ENCODE measurements at regions not wholly inside any gene's neighbourhood (a gene's known extent, or its start where the extent isn't known, plus 50 kb on each side); places are given as distances from the start of the nearest gene placed in this dataset.

DNA sequence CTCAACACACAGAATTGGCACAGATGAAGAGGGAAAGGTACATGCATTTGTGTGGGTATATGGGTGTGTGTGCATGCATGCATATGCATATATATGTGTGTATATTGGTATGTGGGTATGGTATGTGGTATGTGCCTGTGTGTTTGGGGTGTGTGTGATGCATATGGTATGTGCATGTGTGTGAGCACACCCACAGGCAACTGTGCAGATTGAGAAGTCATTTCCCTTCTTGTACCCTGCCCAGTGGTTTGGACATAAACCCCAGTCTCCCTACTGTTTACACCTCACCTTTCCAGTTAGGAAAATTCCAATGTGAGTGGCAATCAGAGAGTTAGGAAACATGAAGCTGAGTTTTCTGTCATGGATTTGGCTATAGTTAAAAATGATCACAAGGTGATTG lies 178.0 kb downstream of the NXNL2 start:
- H3K79me2 ChIP-seq (ENCODE audit: control insufficient read depth, insufficient read depth, low read length), result no peaks in the 10 kb centered on the region
- no peak overlapping the region for H2AFZ ChIP-seq (ENCODE audit: low read depth, low read length)
- H3K4me1 ChIP-seq (ENCODE audit: control insufficient read depth, extremely low read depth, insufficient read depth, low read length), result no peaks in the 10 kb centered on the region
- no peaks in the 10 kb centered on the region for H4K20me1 ChIP-seq (replicated peaks; ENCODE audit: control insufficient read depth, extremely low read depth, insufficient read depth, low read length)
- no peaks in the 10 kb centered on the region for H3K36me3 ChIP-seq (ENCODE audit: control insufficient read depth in 2 of 2, extremely low read depth in 1 of 2, insufficient read depth in 2 of 2, low read length in 2 of 2)
- DNase-seq (ENCODE audit: low read depth, low spot score) (no peak), FAIRE-seq (no peak)
- ChIA-PET POLR2A (no interaction called here), CTCF (interaction anchor here (1.4 kb wide), 1 partner anchor 288 kb away, joined by 3 read pairs; no protein-coding TSS in a partner anchor)
- intact Hi-C loops (cut with micrococcal nuclease), result no loop called here
- BruUV-seq (replicated peaks), result no TSS peak
- H3K4me2 ChIP-seq (ENCODE audit: insufficient read depth, low read length), result no peak overlapping the region
- no peak overlapping the region for H3K4me3 ChIP-seq (replicated peaks in 1 of 3; ENCODE audit: insufficient read depth in 1 of 3, low read depth in 1 of 3, low read length in 3 of 3)
- H3K9ac ChIP-seq (replicated peaks; ENCODE audit: extremely low read depth, insufficient read depth, low read length), result no peak overlapping the region
- H3K27ac ChIP-seq (ENCODE audit: insufficient read depth, low read depth, low read length), result no peak overlapping the region
- no peak for TF ChIP-seq EZH2 (IDR thresholded peaks at IDR 0.05; ENCODE audit: borderline replicate concordance, low read depth, low read length, severe bottlenecking)
- TF ChIP-seq MYC (IDR thresholded peaks at IDR 0.05; ENCODE audit: low read depth, low read length), result no peak
- no peak for TF ChIP-seq FOS (IDR thresholded peaks at IDR 0.05; ENCODE audit: borderline replicate concordance, insufficient read depth, low read length)
- TF ChIP-seq GATA2 (IDR thresholded peaks at IDR 0.05; ENCODE audit: insufficient read depth, insufficient read length, low read depth, low read length), result no peak
- TF ChIP-seq JUN (IDR thresholded peaks at IDR 0.05; ENCODE audit: borderline replicate concordance, insufficient read depth, insufficient read length, low read depth), result no peak
- TF ChIP-seq, protein P1, sequence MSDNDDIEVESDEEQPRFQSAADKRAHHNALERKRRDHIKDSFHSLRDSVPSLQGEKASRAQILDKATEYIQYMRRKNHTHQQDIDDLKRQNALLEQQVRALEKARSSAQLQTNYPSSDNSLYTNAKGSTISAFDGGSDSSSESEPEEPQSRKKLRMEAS (IDR thresholded peaks at IDR 0.05; ENCODE audit: insufficient read depth, insufficient read length), result no peak
- H3K9me3 ChIP-seq (replicated peaks; ENCODE audit: control insufficient read depth, insufficient read depth, low read length), result no peaks in the 10 kb centered on the region
- H3K27me3 ChIP-seq (ENCODE audit: control insufficient read depth in 2 of 2, insufficient read depth in 2 of 2, low read length in 2 of 2), result no peaks in the 10 kb centered on the region
- dilution Hi-C loops (cut with MboI; ENCODE audit: extremely low pct_ligation_motif_present, low sequenced_read_pairs), result no loop called here
- no peaks in the 10 kb centered on the region for H3K9me1 ChIP-seq (replicated peaks; ENCODE audit: control insufficient read depth, extremely low read depth, insufficient read depth, low read length)

DNA sequence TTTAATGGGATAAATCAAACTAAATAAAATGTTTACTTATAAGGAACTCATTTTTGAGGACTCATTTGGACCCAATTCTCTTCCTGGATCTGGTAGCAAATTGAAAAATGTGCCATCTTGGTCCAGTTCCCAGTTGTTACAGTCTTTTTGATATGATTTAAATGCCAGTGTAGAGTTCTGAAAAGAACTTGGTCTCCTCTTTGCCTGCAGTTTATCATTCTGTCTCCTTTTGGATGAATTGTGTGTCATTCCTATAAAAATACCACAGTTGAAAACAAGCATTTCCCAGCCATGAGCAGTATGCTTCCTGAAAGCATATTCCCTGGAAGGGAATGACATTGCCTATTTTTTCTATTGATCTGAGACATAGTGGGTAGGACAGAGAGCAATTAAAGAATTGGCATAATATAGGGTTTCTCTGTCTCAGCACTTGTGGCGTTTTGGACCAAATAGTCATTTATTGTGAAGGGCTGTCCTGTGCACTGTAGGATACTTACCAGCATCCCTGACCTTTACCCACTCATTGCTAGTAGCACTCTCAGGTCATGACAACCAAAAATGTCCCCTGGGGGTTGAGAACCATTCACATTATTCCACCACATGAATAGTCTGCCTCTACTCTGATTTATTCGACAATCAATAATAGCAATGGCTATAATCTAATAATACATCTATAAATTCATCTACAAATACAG lies 181.8 kb downstream of the NXNL2 start:
- dilution Hi-C loops (cut with MboI; ENCODE audit: extremely low pct_ligation_motif_present, low sequenced_read_pairs) (no loop called here), intact Hi-C loops (cut with micrococcal nuclease) (no loop called here)
- H3K79me2 ChIP-seq (ENCODE audit: control insufficient read depth, insufficient read depth, low read length), result no peaks in the 10 kb centered on the region
- H3K9me1 ChIP-seq (replicated peaks; ENCODE audit: control insufficient read depth, extremely low read depth, insufficient read depth, low read length), result no peaks in the 10 kb centered on the region
- no peaks in the 10 kb centered on the region for H3K4me1 ChIP-seq (ENCODE audit: control insufficient read depth, extremely low read depth, insufficient read depth, low read length)
- FAIRE-seq, result no peak
- no peaks in the 10 kb centered on the region for H4K20me1 ChIP-seq (replicated peaks; ENCODE audit: control insufficient read depth, extremely low read depth, insufficient read depth, low read length)
- H2AFZ ChIP-seq (ENCODE audit: low read depth, low read length), result no peak overlapping the region
- no peaks in the 10 kb centered on the region for H3K27me3 ChIP-seq (ENCODE audit: control insufficient read depth in 2 of 2, insufficient read depth in 2 of 2, low read length in 2 of 2)
- no peaks in the 10 kb centered on the region for H3K36me3 ChIP-seq (ENCODE audit: control insufficient read depth in 2 of 2, extremely low read depth in 1 of 2, insufficient read depth in 2 of 2, low read length in 2 of 2)
- no peak overlapping the region for H3K27ac ChIP-seq (ENCODE audit: insufficient read depth, low read depth, low read length)
- ChIA-PET CTCF (no interaction called here), POLR2A (no interaction called here)
- no TSS peak for BruUV-seq (replicated peaks)
- TF ChIP-seq GATA2 (IDR thresholded peaks at IDR 0.05; ENCODE audit: insufficient read depth, insufficient read length, low read depth, low read length), result no peak
- TF ChIP-seq, protein P2, sequence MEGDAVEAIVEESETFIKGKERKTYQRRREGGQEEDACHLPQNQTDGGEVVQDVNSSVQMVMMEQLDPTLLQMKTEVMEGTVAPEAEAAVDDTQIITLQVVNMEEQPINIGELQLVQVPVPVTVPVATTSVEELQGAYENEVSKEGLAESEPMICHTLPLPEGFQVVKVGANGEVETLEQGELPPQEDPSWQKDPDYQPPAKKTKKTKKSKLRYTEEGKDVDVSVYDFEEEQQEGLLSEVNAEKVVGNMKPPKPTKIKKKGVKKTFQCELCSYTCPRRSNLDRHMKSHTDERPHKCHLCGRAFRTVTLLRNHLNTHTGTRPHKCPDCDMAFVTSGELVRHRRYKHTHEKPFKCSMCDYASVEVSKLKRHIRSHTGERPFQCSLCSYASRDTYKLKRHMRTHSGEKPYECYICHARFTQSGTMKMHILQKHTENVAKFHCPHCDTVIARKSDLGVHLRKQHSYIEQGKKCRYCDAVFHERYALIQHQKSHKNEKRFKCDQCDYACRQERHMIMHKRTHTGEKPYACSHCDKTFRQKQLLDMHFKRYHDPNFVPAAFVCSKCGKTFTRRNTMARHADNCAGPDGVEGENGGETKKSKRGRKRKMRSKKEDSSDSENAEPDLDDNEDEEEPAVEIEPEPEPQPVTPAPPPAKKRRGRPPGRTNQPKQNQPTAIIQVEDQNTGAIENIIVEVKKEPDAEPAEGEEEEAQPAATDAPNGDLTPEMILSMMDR (IDR thresholded peaks at IDR 0.05; ENCODE audit: extremely low read depth in 1 of 2, insufficient read depth in 1 of 2, low read depth in 1 of 2, low read length in 2 of 2), result no peak
- TF ChIP-seq FOS (IDR thresholded peaks at IDR 0.05; ENCODE audit: borderline replicate concordance, insufficient read depth, low read length), result no peak
- TF ChIP-seq EZH2 (IDR thresholded peaks at IDR 0.05; ENCODE audit: borderline replicate concordance, low read depth, low read length, severe bottlenecking), result no peak
- no peak for TF ChIP-seq MYC (IDR thresholded peaks at IDR 0.05; ENCODE audit: low read depth, low read length)
- no peak for TF ChIP-seq JUN (IDR thresholded peaks at IDR 0.05; ENCODE audit: borderline replicate concordance, insufficient read depth, insufficient read length, low read depth)
- TF ChIP-seq, protein P1 (IDR thresholded peaks at IDR 0.05; ENCODE audit: insufficient read depth, insufficient read length), result no peak
- TF ChIP-seq POLR2AphosphoS5 (IDR thresholded peaks at IDR 0.05; ENCODE audit: insufficient read depth, low read depth, low read length), result no peak
- TF ChIP-seq POLR2A (IDR thresholded peaks at IDR 0.05; ENCODE audit: low read depth, low read length), result no peak
- no peak overlapping the region for H3K4me2 ChIP-seq (ENCODE audit: insufficient read depth, low read length)
- no peaks in the 10 kb centered on the region for H3K9me3 ChIP-seq (replicated peaks; ENCODE audit: control insufficient read depth, insufficient read depth, low read length)
- no peak overlapping the region for H3K9ac ChIP-seq (replicated peaks; ENCODE audit: extremely low read depth, insufficient read depth, low read length)
- DNase-seq (ENCODE audit: low read depth, low spot score), result no peak
- no peak overlapping the region for H3K4me3 ChIP-seq (replicated peaks in 1 of 3; ENCODE audit: insufficient read depth in 1 of 3, low read depth in 1 of 3, low read length in 3 of 3)

Data from endothelial cell of umbilical vein (primary cell).